ENCODE measurements at regions not wholly inside any gene's neighbourhood (a gene's known extent, or its start where the extent isn't known, plus 50 kb on each side); places are given as distances from the start of the nearest gene placed in this dataset.

DNA sequence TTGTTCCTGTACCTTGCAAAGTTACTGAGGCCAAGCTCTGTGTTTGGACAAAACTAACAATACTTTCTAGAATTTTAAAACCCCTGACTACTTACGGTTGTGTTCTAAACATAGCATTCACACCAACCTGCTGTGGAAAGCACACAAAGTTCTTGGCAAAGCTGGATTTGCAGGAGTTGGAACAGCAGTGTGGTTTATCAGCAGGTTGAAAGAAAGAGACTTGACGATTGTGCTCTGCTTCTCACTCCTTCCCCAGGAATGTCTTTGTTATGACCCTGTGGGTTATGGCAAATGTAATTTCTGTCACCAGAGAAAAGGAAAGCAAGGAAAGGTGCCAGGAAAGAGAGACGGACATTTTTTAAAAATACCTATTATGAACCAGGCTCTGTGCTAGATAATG is 165.5 kb upstream of the TGFBR2 start:
- TF ChIP-seq, protein P1, sequence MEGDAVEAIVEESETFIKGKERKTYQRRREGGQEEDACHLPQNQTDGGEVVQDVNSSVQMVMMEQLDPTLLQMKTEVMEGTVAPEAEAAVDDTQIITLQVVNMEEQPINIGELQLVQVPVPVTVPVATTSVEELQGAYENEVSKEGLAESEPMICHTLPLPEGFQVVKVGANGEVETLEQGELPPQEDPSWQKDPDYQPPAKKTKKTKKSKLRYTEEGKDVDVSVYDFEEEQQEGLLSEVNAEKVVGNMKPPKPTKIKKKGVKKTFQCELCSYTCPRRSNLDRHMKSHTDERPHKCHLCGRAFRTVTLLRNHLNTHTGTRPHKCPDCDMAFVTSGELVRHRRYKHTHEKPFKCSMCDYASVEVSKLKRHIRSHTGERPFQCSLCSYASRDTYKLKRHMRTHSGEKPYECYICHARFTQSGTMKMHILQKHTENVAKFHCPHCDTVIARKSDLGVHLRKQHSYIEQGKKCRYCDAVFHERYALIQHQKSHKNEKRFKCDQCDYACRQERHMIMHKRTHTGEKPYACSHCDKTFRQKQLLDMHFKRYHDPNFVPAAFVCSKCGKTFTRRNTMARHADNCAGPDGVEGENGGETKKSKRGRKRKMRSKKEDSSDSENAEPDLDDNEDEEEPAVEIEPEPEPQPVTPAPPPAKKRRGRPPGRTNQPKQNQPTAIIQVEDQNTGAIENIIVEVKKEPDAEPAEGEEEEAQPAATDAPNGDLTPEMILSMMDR (IDR thresholded peaks at IDR 0.05): no peak
- TF ChIP-seq POLR2A (IDR thresholded peaks at IDR 0.05): no peak
